ENCODE measurements at regions not wholly inside any gene's neighbourhood (a gene's known extent, or its start where the extent isn't known, plus 50 kb on each side); places are given as distances from the start of the nearest gene placed in this dataset.

DNA sequence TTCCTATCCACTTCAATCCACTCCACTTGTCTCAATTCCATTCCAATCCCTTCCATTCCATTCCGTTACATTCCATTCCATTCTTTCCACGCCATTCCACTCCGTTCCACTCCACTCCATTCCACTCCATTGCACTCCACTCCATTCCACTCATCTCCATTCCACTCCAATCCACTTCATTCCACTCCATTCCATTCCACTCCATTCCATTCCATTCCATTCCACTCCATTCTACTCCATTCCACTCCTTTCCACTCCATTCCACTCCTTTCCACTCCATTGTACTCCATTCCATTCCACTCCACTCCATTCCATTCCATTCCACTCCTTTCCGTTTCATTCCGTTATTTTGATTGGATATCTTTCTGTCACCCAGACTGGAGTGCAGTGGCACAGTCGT, 1158.7 kb downstream of the TSPY10 start:
- Histone ChIP-seq H3K27me3 (ENCODE audit: insufficient read depth, low read length) (no peaks in the 10 kb centered on the region), H3K9ac (ENCODE audit: extremely low read depth, insufficient read length, low read length) (no peak overlapping the region), H4K5ac (ENCODE audit: insufficient read length, low read depth, low read length) (no peak overlapping the region), H4K20me1 (ENCODE audit: control insufficient read depth, insufficient read depth, insufficient read length) (no peaks in the 10 kb centered on the region), H3K27ac (ENCODE audit: insufficient read length, low read depth, low read length) (no peak overlapping the region), H3T11ph (ENCODE audit: low read length) (no peak overlapping the region), H2BK5ac (ENCODE audit: insufficient read length, low read length) (no peak overlapping the region), H3K4me2 (ENCODE audit: insufficient read depth, insufficient read length, low read length) (no peak overlapping the region), H3K14ac (ENCODE audit: insufficient read depth, low read length) (no peak overlapping the region), H3K56ac (ENCODE audit: insufficient read length, low read depth, low read length) (no peak overlapping the region), H2BK15ac (ENCODE audit: low read depth, low read length) (no peak overlapping the region), H2AFZ (ENCODE audit: low read length) (no peak overlapping the region), H2AK5ac (ENCODE audit: insufficient read length, low read length) (no peak overlapping the region), H3K18ac (ENCODE audit: insufficient read length, low read depth, low read length) (no peak overlapping the region), H4K91ac (ENCODE audit: insufficient read length, low read depth, low read length) (no peak overlapping the region), H3K79me2 (ENCODE audit: insufficient read depth, low read length) (no peaks in the 10 kb centered on the region), H2BK120ac (ENCODE audit: low read depth, low read length, poor library complexity, severe bottlenecking) (no peak overlapping the region), H3K4ac (ENCODE audit: low read depth, low read length) (no peak overlapping the region), H3K9me3 (ENCODE audit: control insufficient read depth, low read depth, low read length) (peaks cover 31% of the 10 kb centered on the region), H2BK20ac (ENCODE audit: low read depth, low read length, poor library complexity, severe bottlenecking) (no peak overlapping the region), H3K4me1 (ENCODE audit: insufficient read depth, low read length) (no peaks in the 10 kb centered on the region), H4K8ac (replicated peaks; ENCODE audit: insufficient read length, low read depth, low read length) (no peak overlapping the region), H3K23me2 (ENCODE audit: insufficient read length, low read depth, low read length, poor library complexity, severe bottlenecking) (no peaks in the 10 kb centered on the region), H2BK12ac (ENCODE audit: insufficient read length, low read depth, low read length) (no peak overlapping the region), H3K79me1 (ENCODE audit: insufficient read depth, low read depth, low read length, poor library complexity, severe bottlenecking) (no peaks in the 10 kb centered on the region), H3K23ac (ENCODE audit: insufficient read length, low read depth, low read length) (no peak overlapping the region)
- peaks cover 12 to 46% (median 16%) of the 10 kb centered on the region in 3 experiments; a peak in 5 of 7 replicates for H3K36me3 Mint-ChIP-seq (ENCODE audit: insufficient read depth in 1 of 3, low read depth in 3 of 3)
- no peak overlapping the region for H3K4me3 Mint-ChIP-seq
- no peaks in the 10 kb centered on the region for H3K4me1 Mint-ChIP-seq
- DNase-seq: no peak
- TF ChIP-seq CTCF (conservative IDR thresholded peaks at IDR 0.05): no peak
- no CpG with 5 or more reads among the region's 6 CpGs for WGBS (ENCODE audit: extremely low coverage, insufficient read length, low lambda C conversion rate)
- H3K27me3 Mint-ChIP-seq (ENCODE audit: low read depth): no peaks in the 10 kb centered on the region
- H3K27ac Mint-ChIP-seq: no peak overlapping the region
- H3K9me3 Mint-ChIP-seq: peaks cover 67 to 81% of the 10 kb centered on the region in 2 experiments
